ENCODE measurements at regions not wholly inside any gene's neighbourhood (a gene's known extent, or its start where the extent isn't known, plus 50 kb on each side); places are given as distances from the start of the nearest gene placed in this dataset.

GRCh38 chr18:72692086-72692485 is 147.9 kb upstream of the CBLN2 start:
- DNase-seq, result no peak

DNA sequence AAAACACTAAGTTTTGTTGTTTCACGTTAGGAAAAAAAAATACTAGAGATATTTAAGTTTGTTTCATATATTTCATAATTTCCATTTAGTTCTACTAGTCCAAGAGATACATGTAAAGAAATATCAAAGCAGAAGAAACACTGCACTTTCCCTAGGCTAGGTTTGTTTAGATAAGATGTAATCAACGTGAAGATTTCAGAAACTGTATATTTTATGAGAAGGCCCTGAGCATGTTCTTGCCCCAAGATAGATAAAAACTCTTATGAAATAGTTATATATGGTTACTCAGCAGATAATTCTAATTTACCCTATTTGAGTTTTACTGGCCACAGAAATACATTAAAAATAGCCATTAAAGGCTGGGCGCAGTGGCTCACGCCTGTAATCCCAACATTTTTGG is 143.6 kb upstream of the CBLN2 start:
- no peak for DNase-seq

- DNase-seq, result no peak
Measured at GRCh38 chr18:72675394-72675793, 131.3 kb upstream of the CBLN2 start.

DNA sequence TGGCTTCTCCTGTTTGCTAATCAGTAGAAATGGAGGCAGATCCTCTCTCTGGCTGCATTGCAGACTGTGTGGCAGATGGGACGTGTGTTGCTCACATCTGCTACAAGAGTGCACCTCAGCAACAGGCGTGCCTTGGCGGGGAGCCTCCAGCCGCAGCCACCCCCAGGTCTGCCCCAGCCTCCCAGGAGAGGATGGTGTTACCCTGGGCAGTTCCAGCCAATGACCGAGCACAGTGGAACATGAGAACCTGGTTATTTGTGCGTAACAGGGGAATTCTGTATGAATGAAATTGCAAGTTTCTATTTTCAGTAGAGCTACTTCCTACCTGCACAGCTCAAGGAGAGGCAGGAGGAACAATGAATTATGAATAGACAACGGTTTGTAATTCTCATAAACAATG is 130.6 kb upstream of the CBLN2 start:
- DNase-seq, result no peak

DNA sequence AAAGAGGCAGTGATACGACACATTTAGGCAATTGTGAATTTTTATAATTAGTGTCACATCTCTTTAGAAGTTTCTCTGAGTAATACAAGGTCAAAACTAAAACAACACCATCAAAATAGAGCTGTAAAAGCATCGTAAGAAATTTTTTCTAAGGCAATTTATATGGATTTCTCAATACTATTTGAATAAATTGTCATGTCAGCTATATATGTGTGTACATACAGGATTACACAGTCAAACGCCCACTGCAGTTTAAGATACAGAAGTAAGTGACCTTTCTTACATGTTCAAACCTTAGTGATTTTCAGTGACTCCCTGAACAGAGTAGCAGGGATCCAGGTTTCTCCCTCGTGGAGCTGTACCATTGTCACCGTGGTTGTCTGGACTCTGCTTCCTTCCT is 129.1 kb upstream of the CBLN2 start:
- DNase-seq, result no peak

DNA sequence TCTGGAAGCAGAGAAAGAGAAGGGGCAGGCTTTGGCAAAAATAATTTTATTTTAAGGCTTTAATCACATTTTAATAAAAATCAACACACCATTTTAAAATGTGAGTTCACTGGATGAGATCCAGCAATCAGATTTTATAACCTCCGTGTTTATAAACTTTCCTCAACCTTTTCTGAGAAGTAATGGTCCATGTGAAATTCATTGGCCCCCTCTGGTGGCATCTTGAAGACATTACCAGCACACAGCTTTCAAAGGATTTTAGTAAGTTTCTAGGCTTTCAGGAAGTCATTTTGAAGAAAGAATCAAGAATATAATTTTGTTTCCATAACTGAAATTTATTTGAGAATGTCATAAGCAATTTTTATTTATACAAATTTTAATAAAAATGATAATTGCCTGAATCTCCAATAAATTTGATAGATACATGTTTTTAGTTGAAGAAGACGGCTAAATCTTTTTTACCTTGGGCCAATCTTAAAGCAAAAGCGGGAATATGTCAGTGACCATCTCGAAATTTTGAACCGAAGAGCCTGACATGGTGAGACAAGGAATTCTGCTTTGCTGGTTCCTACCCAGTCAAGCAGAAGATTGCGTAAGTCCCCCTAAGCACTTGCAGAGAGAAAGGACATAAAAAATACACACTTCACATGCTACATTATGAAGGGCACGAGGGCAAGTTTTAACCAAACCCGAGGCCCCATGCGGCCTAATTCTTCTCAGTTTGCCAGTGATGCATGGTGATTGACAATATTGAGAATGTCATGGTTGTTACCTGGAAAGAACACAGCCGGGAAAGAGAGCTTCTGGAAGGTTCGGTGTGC is 128.4 kb upstream of the CBLN2 start:
- peak; percentile 8 for DNase-seq

DNA sequence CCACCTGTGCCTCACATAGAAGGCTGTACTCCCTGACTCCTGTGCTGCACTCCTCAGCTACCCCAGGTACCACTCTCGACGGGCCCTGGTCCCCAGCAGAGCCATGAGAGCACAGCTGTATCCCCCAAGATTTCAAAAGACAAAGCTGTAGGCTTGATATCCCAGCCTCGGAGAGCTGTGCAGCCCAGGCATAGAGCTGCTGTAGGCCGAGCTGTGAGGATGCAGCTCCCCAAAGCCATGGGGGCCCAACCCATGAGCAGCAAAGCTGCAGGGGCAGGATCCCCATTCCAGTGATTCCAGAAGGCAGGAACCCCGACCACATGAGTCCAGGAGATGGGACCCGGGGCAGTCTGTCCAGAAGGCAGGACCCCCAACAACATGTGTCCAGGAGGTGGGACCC is 123.8 kb upstream of the CBLN2 start:
- DNase-seq, result no peak

- DNase-seq, result no peak
Measured at GRCh38 chr18:72652990-72653593, 109.0 kb upstream of the CBLN2 start.

DNA sequence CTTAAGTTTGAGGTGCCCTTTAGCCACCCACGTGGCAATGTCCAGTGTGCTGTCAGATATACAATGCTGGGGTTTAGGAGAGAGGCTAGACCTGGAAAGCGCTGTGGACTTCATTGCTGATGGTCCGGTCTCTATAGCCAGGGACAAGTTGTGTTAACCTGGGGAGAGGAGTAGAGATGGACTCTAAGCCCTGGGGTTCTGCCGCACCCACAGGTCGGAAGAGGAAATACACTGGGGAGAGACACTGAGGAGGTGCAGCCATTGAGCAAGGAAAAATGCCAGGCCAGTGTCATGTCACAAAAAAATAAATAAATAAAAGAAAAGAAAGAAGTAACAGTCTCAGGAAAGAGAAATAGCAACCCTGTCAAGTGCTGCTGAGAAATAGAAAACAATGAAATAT is 106.9 kb upstream of the CBLN2 start:
- DNase-seq, result no peak

DNA sequence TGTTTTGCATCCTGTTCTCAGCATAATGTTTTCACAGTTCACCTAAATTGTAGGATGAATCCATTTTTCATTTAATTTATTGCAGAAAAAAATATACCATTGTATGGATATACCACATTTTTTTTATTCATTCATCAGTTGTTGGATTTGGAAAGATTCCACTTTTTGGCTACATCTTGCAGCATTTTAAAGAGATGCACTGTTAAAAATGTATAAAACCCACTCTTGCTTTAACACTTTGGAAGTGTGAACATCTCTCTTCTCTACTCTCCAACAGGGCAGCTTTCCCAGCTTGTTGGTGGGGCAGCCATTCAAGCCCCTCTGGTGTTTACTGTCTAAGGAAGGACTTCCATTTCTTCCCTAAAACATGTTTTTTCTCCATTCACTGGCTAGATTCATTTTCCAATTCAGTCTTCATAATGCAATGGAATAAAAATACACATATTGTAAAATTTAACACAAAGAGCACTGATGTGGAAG is 104.4 kb upstream of the CBLN2 start:
- DNase-seq, result no peak

GRCh38 chr18:72648079-72648478 is 103.9 kb upstream of the CBLN2 start:
- DNase-seq, result no peak

- no peak for DNase-seq
Measured at GRCh38 chr18:72640557-72640956, 96.4 kb upstream of the CBLN2 start.

- no peak for DNase-seq
Measured at GRCh38 chr18:72638376-72638775, 94.2 kb upstream of the CBLN2 start.

- no peak for DNase-seq
Measured at GRCh38 chr18:72637721-72638120, 93.6 kb upstream of the CBLN2 start.

GRCh38 chr18:72637299-72637698 is 93.2 kb upstream of the CBLN2 start:
- DNase-seq, result no peak

DNA sequence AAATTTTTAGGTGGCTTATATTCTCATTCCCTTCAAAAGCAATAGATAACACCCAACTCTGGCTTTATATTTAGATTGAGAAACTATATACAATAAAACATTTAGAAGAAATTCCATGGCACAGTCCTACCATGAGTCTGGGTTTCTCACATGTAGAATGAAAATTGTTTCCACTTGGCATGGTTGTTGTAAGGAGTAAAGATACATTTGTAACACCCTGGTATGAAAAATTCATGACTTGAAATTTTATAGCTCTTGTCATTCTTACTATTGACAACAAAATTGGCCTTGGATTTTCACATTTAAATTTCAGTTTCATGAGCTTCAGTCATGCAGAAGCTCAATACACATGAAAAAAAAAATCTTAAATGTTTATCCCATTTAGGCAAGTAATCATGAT is 92.5 kb upstream of the CBLN2 start:
- DNase-seq, result no peak

- no peak for DNase-seq
Measured at GRCh38 chr18:72634500-72634899, 90.4 kb upstream of the CBLN2 start.

GRCh38 chr18:72630991-72631390 is 86.8 kb upstream of the CBLN2 start:
- no peak for DNase-seq

DNA sequence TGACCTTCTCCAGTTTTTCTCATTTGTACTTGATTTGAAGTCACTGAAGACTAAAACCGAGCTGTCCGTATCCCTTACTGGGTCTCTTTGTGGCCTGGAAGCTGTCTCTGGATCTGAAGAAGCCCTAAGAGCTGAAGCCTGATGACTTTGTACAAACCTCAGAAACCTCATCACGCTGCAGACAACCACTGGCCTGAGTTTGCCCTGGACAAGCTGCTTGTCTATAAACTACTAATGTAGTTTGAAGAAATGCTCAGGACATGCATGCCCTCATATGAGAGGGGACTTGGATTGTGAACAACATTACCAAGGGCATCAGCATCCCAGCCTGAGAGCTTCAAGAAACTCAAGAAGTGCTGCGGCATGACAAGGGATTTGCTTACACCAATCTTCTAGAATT is 79.3 kb upstream of the CBLN2 start:
- no peak for DNase-seq

DNA sequence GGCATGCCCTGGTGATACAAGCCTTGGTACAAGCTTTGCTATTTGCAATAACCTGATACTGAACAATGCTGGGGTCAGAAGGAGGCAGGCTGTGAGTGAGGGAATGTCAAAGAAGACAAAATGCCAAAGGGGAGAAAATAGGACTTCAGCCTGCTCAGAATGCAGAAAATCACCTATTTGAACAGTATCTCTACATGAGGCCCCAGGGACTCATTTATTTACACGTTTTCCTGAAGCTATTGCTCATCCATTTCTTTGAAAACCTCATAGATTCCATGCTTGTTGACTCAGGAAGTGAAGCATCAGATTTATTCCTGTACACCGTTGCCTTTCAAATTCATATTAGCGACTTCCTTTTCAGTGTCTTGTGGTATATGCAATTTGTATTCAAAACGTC is 69.4 kb upstream of the CBLN2 start:
- no peak for DNase-seq

DNA sequence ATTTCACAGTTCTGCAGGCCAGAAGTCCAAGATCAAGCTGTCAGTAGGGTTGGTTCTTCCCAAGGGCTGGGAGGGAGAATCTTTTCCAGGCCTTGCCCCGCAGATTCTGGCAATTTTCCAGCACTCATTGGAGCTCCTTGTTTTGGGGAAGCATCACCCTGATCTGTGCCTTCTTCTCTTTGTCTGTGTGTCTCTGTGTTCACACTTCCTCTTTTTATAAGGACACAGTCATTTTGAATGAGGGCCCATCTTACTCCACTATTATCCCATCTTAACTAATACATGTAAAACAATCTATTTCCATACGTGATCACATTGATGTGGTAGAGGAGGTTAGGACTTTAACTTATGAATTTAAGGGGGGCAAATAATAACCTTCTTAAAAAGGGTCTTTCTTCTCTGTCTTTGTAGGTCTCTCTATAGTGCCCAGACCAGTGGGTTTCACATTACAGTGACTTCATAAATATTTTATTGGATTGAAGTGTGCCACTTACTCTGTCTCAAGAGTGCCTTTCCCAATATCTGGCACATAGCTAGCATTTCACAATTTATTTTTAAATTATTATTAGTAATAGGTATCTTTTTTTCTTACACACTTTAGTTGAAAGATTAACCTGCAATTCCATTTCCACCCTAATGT is 68.9 kb upstream of the CBLN2 start:
- DNase-seq, result no peak

- DNase-seq, result no peak
Measured at GRCh38 chr18:72605376-72605775, 61.2 kb upstream of the CBLN2 start.

DNA sequence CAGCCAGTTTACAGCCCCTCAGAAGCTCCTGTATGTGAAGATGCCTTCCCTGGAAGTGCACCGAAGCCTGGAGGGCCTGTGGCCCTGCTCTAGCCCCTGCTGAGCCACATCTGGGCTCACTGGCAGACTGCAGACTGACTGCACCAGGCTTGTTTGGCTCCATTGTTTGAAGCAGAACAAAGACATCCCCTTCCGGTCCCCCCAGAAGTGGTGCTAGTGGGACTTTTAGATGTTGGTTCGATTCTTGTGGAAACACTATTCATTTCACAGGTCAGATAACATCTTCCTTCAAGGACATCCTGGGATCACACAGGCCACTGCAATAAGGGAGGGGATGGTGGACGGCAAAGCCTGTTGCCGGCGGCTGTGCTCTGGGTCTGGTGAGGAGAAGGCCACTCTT is 57.8 kb upstream of the CBLN2 start:
- no peak for DNase-seq

DNA sequence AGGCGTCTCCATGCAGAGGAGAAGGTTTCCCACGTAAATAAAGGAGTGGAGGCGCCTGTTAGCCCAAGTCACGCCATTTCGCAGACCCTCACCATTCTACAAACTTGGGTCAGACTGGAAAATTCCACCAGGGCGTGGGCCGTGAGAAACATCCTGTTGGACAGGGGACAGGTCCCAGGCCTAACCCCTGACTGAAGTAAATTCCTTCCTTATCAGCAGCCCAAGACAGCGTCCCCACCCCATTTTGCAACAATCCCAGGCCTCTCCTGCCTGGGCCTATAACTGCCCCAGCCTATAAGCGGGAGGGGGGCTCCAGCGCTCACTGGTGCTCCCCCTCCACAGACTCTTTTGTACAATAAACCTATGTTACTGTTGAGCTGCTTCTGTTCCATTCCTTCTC is 57.3 kb upstream of the CBLN2 start:
- DNase-seq, result no peak
